Lower leg skin (tissue), 4 donors: ENCODE measurements at regions not wholly inside any gene's neighbourhood (a gene's known extent, or its start where the extent isn't known, plus 50 kb on each side); places are given as distances from the start of the nearest gene placed in this dataset.

ENCODE experiments used
- DNase-seq, 2 donors: peaks; one replicate each; pipeline ENCODE4 v3.0.0-alpha.2; 2019; ENCODE audit warnings: low spot score in 2 of 2
- H3K4me3 ChIP-seq: fragments of 200-600 bp; sonication (generic); 2 replicates; pipeline ENCODE4 v1.5.1; 2017; ENCODE audit warnings: mild to moderate bottlenecking, low read depth; ENCODE audit not compliant: poor library complexity, severe bottlenecking
- CTCF ChIP-seq, 3 donors: fragments of 450-650 bp; IDR thresholded peaks; one replicate each; pipeline ENCODE4 v1.5.1; 2016; ENCODE audit warnings: antibody characterized with exemption in 3 of 3, mild to moderate bottlenecking in 3 of 3, moderate library complexity in 2 of 3
- POLR2A ChIP-seq, 2 donors: fragments of 450-650 bp; IDR thresholded peaks; one replicate each; pipeline ENCODE4 v1.6.1; 2016 to 2017; ENCODE audit warnings: antibody characterized with exemption in 2 of 2, mild to moderate bottlenecking in 1 of 2, moderate library complexity in 1 of 2
- WGBS, 2 donors: methylation state at CpG; one replicate each; pipeline ENCODE4 v1.1.5; 2018; 5-methylcytosine and 5-hydroxymethylcytosine counted together
- intact Hi-C: fragments of 100-400 bp; cut with DNase I; formaldehyde crosslinking; loops from one replicate; pipeline ENCODE4 v1.15.0; 2023; ENCODE audit warnings: low total_unique reads

DNA sequence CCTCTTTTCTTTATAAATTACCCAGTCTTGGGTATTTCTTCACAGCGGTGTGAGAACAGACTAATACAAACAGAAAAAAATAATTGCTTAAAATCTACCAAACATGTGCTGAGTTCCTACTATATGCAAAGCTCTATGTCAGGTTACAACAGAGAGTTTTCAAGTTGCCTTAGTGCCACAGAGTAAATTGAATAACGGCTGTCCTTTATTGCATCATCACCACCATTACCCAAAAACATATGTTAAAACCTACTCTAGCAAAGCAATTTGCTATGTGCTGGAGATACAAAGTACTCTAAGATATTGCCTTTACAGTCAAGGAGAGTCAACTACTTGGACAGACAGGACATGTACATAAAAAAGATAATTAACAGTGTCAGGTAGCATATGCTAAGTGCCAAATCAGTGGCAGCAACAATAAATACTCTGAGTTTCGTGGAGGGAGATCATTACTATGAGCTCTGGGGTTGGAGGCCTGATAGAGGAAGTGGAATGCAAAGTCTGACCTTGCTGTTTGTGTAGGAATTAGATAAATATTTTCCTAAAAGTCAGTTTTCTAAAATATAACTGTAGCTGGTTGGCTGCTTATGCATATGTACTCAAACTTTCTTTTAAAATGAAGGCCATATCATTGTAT is 1058.7 kb upstream of the WWC1 start:
- 72 to 77% methylated on average over 3 of the region's 3 CpGs for WGBS, 2 donors
- TF ChIP-seq POLR2A (IDR thresholded peaks at IDR 0.05) (no peak), CTCF (IDR thresholded peaks at IDR 0.05) (no peak)
- no peak overlapping the region for H3K4me3 ChIP-seq
- no peak for DNase-seq
- intact Hi-C loops = no loop called here

- no peak for DNase-seq
- 71 to 77% methylated on average over 3 of the region's 3 CpGs for WGBS, 2 donors
- intact Hi-C loops = no loop called here
- no peak overlapping the region for H3K4me3 ChIP-seq
- TF ChIP-seq CTCF (IDR thresholded peaks at IDR 0.05) = no peak
- TF ChIP-seq POLR2A (IDR thresholded peaks at IDR 0.05) = no peak
Observed at GRCh38 chr5:167233507-167234220, 1057.8 kb upstream of the WWC1 start.

- H3K4me3 ChIP-seq = no peak overlapping the region
- no peak for DNase-seq
- intact Hi-C loops = no loop called here
- no peak for TF ChIP-seq CTCF (IDR thresholded peaks at IDR 0.05)
- no peak for TF ChIP-seq POLR2A (IDR thresholded peaks at IDR 0.05)
- WGBS, 2 donors = 60 to 68% methylated on average over 6 of the region's 6 CpGs
Observed at GRCh38 chr5:167241436-167242067, 1049.9 kb upstream of the WWC1 start.

- TF ChIP-seq POLR2A (IDR thresholded peaks at IDR 0.05) (no peak), CTCF (IDR thresholded peaks at IDR 0.05) (no peak)
- H3K4me3 ChIP-seq = no peak overlapping the region
- DNase-seq = no peak
- WGBS, 2 donors = 66 to 68% methylated on average over 4 of the region's 4 CpGs
- intact Hi-C loops = no loop called here
Observed at GRCh38 chr5:167242701-167243100, 1048.7 kb upstream of the WWC1 start.

DNA sequence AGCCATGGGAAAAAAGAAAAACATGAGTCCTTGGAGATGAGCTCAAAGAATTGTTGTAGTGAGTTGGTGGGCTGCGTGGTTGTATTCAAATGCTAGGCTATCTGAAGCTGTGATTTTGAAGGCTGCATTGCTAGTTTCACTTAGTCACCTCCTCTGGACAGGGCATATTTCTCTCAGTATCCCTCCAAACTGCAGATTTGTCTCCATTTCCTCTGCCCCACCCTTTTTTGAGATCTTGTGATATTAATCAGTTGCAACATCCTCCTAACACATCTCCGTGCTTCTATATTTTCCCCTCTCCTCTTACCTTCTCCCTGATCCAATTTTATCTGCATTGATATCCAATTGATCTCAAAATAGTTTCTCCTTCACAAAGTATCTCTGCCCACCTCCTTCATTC is 1048.0 kb upstream of the WWC1 start:
- no peak for DNase-seq
- 77 to 78% methylated on average over 2 of the region's 2 CpGs for WGBS, 2 donors
- no peak for TF ChIP-seq CTCF (IDR thresholded peaks at IDR 0.05)
- TF ChIP-seq POLR2A (IDR thresholded peaks at IDR 0.05) = no peak
- intact Hi-C loops = no loop called here
- no peak overlapping the region for H3K4me3 ChIP-seq
